MM.1S (cell line): ENCODE measurements at regions not wholly inside any gene's neighbourhood (a gene's known extent, or its start where the extent isn't known, plus 50 kb on each side); places are given as distances from the start of the nearest gene placed in this dataset.

Experiments
- EZH2 ChIP-seq: fragments of 300-600 bp; sonication (generic); optimal IDR thresholded peaks from 2 replicates; pipeline ENCODE3; 2017; ENCODE audit warnings: low read depth, mild to moderate bottlenecking, antibody characterized with exemption, low read length, mixed read lengths
- EZH2phosphoT487 ChIP-seq: fragments of 300-600 bp; sonication (generic); IDR thresholded peaks from 2 replicates; pipeline ENCODE4 v1.6.1; 2018; ENCODE audit warnings: antibody characterized with exemption, low read length
- TF ChIP-seq, protein P1 (sequence below): fragments of 300-600 bp; sonication (generic); IDR thresholded peaks from 2 replicates; pipeline ENCODE4 v1.5.1; 2016; ENCODE audit warnings: antibody characterized with exemption, low read length, mixed read lengths

DNA sequence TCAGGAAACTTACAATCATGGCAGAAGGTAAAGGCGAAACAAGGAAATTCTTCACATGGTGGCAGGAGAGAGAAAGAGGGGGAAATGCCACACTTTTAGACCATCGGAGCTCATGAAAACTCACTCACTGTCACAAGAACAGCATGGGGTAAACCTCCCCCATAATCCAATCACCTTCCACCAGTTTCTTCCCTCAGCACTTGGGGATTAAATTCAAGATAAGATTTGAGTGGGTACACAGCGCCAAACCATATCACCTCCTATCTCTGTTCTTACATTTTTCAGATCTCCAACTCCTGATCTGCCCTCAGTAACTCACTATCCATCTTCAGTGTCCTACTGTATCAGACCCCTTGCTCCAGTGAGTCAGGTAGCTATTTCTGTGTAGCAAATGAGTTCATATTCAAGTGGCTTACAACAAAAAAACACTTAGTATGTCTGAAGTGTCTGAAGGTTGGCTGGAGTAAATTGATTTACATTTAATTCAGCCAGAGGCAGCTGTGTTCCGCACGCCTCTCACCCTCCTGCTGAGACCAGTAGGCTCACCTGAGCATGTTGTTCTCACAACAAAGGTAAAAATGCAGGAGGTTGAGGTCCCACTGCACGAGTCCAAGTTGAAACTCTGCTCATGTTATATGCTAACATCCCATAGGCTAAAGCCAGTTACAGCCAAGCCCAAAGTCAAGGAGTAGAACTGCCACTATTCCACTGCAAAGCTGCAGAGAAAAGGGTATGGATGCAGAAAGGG, 180.7 kb upstream of the LMCD1 start:
- TF ChIP-seq, protein P1, sequence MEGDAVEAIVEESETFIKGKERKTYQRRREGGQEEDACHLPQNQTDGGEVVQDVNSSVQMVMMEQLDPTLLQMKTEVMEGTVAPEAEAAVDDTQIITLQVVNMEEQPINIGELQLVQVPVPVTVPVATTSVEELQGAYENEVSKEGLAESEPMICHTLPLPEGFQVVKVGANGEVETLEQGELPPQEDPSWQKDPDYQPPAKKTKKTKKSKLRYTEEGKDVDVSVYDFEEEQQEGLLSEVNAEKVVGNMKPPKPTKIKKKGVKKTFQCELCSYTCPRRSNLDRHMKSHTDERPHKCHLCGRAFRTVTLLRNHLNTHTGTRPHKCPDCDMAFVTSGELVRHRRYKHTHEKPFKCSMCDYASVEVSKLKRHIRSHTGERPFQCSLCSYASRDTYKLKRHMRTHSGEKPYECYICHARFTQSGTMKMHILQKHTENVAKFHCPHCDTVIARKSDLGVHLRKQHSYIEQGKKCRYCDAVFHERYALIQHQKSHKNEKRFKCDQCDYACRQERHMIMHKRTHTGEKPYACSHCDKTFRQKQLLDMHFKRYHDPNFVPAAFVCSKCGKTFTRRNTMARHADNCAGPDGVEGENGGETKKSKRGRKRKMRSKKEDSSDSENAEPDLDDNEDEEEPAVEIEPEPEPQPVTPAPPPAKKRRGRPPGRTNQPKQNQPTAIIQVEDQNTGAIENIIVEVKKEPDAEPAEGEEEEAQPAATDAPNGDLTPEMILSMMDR: no peak
- TF ChIP-seq EZH2 (no peak), EZH2phosphoT487 (no peak)
